ENCODE measurements at regions not wholly inside any gene's neighbourhood (a gene's known extent, or its start where the extent isn't known, plus 50 kb on each side); places are given as distances from the start of the nearest gene placed in this dataset.

- DNase-seq (ENCODE audit: low spot score) = no peak
These were observed 373.6 kb upstream of the DDI1 start for GRCh38 chr11:103662880-103663279.

- no peak for DNase-seq (ENCODE audit: low spot score)
These were observed 367.6 kb upstream of the DDI1 start for GRCh38 chr11:103668859-103669258.

- no peak for DNase-seq (ENCODE audit: low spot score)
These were observed 365.2 kb upstream of the DDI1 start for GRCh38 chr11:103671143-103671651.

GRCh38 chr11:103673773-103674172 is 362.7 kb upstream of the DDI1 start:
- no peak for DNase-seq (ENCODE audit: low spot score)

GRCh38 chr11:103676413-103676812 is 360.0 kb upstream of the DDI1 start:
- DNase-seq (ENCODE audit: low spot score) = no peak

- DNase-seq (ENCODE audit: low spot score) = no peak
These were observed 355.6 kb upstream of the DDI1 start for GRCh38 chr11:103680826-103681225.

- no peak for DNase-seq (ENCODE audit: low spot score)
These were observed 354.6 kb upstream of the DDI1 start for GRCh38 chr11:103681855-103682254.

GRCh38 chr11:103682318-103683184 is 353.9 kb upstream of the DDI1 start:
- peak; percentile 71 for DNase-seq (ENCODE audit: low spot score)

GRCh38 chr11:103683576-103683975 is 352.9 kb upstream of the DDI1 start:
- no peak for DNase-seq (ENCODE audit: low spot score)

GRCh38 chr11:103688924-103689323 is 347.5 kb upstream of the DDI1 start:
- DNase-seq (ENCODE audit: low spot score) = no peak

- DNase-seq (ENCODE audit: low spot score) = no peak
These were observed 346.1 kb upstream of the DDI1 start for GRCh38 chr11:103690356-103690755.

GRCh38 chr11:103696123-103696522 is 340.3 kb upstream of the DDI1 start:
- no peak for DNase-seq (ENCODE audit: low spot score)

GRCh38 chr11:103699216-103699615 is 337.2 kb upstream of the DDI1 start:
- DNase-seq (ENCODE audit: low spot score) = no peak

GRCh38 chr11:103699656-103700055 is 336.8 kb upstream of the DDI1 start:
- DNase-seq (ENCODE audit: low spot score) = no peak

GRCh38 chr11:103700622-103701021 is 335.8 kb upstream of the DDI1 start:
- DNase-seq (ENCODE audit: low spot score) = no peak

- DNase-seq (ENCODE audit: low spot score) = no peak
These were observed 333.0 kb upstream of the DDI1 start for GRCh38 chr11:103703437-103703836.

GRCh38 chr11:103703954-103704353 is 332.5 kb upstream of the DDI1 start:
- no peak for DNase-seq (ENCODE audit: low spot score)

GRCh38 chr11:103705642-103706041 is 330.8 kb upstream of the DDI1 start:
- DNase-seq (ENCODE audit: low spot score) = no peak

- DNase-seq (ENCODE audit: low spot score) = no peak
These were observed 327.1 kb upstream of the DDI1 start for GRCh38 chr11:103709371-103709770.

GRCh38 chr11:103714246-103714645 is 322.2 kb upstream of the DDI1 start:
- DNase-seq (ENCODE audit: low spot score) = no peak

- no peak for DNase-seq (ENCODE audit: low spot score)
These were observed 320.1 kb upstream of the DDI1 start for GRCh38 chr11:103716363-103716762.

- no peak for DNase-seq (ENCODE audit: low spot score)
These were observed 309.2 kb upstream of the DDI1 start for GRCh38 chr11:103727262-103727661.

- no peak for DNase-seq (ENCODE audit: low spot score)
These were observed 306.8 kb upstream of the DDI1 start for GRCh38 chr11:103729617-103730016.

Data from left forelimb (tissue), 1 donor.